Ishikawa (cell line): ENCODE measurements at regions not wholly inside any gene's neighbourhood (a gene's known extent, or its start where the extent isn't known, plus 50 kb on each side); places are given as distances from the start of the nearest gene placed in this dataset.

Experiments used
- CEBPB ChIP-seq: IDR thresholded peaks from 2 replicates; pipeline ENCODE4 v1.6.1; 2012
- CREB1 ChIP-seq: IDR thresholded peaks from 2 replicates; pipeline ENCODE4 v1.6.1; 2012; ENCODE audit warnings: low read depth
- EP300 ChIP-seq: IDR thresholded peaks from 2 replicates; pipeline ENCODE4 v1.6.1; 2012; ENCODE audit warnings: borderline replicate concordance
- RAD21 ChIP-seq: IDR thresholded peaks from 2 replicates; pipeline ENCODE4 v1.6.1; 2012; ENCODE audit warnings: low read depth
- TAF1 ChIP-seq: IDR thresholded peaks from 2 replicates; pipeline ENCODE4 v1.6.1; 2012; ENCODE audit warnings: low read depth, mild to moderate bottlenecking
- TCF12 ChIP-seq: IDR thresholded peaks from 2 replicates; pipeline ENCODE4 v1.6.1; 2012; ENCODE audit warnings: low read depth
- TF ChIP-seq, protein P1 (sequence below): IDR thresholded peaks from 2 replicates; pipeline ENCODE4 v1.6.1; 2012

DNA sequence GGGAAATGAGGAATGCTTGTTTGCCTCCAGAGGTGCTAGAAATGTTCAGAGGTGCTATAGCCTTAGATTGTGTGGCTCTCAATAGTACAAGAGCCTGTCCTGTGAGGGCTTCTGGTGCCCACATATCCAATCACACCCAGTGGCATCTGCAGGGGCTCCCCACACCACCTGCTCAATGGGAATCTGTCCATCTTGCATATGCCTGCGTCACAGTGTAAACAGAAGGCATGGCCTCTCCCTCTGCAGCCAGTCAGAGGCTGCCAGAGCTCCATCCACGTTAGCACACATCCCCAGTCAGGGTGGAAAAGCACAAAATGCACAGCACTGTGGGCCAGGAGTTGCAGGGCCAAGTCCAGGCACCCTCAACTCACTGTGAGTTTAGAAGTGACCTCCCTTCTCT lies 113.6 kb upstream of the GRIK3 start:
- TF ChIP-seq TAF1 = no peak
- TF ChIP-seq, protein P1, sequence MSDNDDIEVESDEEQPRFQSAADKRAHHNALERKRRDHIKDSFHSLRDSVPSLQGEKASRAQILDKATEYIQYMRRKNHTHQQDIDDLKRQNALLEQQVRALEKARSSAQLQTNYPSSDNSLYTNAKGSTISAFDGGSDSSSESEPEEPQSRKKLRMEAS = no peak
- no peak for TF ChIP-seq EP300
- no peak for TF ChIP-seq RAD21
- TF ChIP-seq TCF12 = no peak
- no peak for TF ChIP-seq CREB1
- TF ChIP-seq CEBPB = no peak
